Natural killer cell (primary cell): ENCODE measurements at regions not wholly inside any gene's neighbourhood (a gene's known extent, or its start where the extent isn't known, plus 50 kb on each side); places are given as distances from the start of the nearest gene placed in this dataset.
A peak's percentile ranks its signal among the peaks of the same experiment; 100 is the strongest.

Source experiments
- ATAC-seq, 3 donors: fragments of 150-1000 bp in 2 of 3; fragments of 200-7000 bp in 1 of 3; cut with Tn5 transposase; 1 replicate in 1 of 3; 2 replicates in 2 of 3; pipeline ENCODE4 v1.10.0; 2021; ENCODE audit warnings: mild to moderate bottlenecking in 2 of 3, moderate library complexity in 2 of 3
- DNase-seq, 2 donors: peaks; one replicate each; pipeline versions ENCODE4 v3.0.0 to v3.0.0-alpha.2; 2013 to 2021; ENCODE audit warnings: mixed read lengths in 1 of 2
- H3K27ac ChIP-seq: one replicate; pipeline ENCODE4 v1.5.1; 2013; ENCODE audit warnings: mild to moderate bottlenecking, low read length
- H3K27me3 ChIP-seq: one replicate; pipeline ENCODE4 v1.6.1; 2013; ENCODE audit warnings: low read length; ENCODE audit not compliant: control insufficient read depth, insufficient read depth
- H3K36me3 ChIP-seq: one replicate; pipeline ENCODE4 v1.6.1; 2013; ENCODE audit warnings: low read length; ENCODE audit not compliant: control insufficient read depth, insufficient read depth
- H3K4me1 ChIP-seq: one replicate; pipeline ENCODE4 v1.6.1; 2013; ENCODE audit warnings: low read length; ENCODE audit not compliant: control insufficient read depth, insufficient read depth
- H3K4me3 ChIP-seq: one replicate; pipeline ENCODE4 v1.5.1; 2013; ENCODE audit warnings: low read length
- H3K9me3 ChIP-seq: one replicate; pipeline ENCODE4 v1.6.1; 2013; ENCODE audit warnings: low read length; ENCODE audit not compliant: control insufficient read depth, insufficient read depth
- H3K27ac Mint-ChIP-seq, 2 donors: one replicate each; pipeline ENCODE4 v1.8.0; 2022; ENCODE audit warnings: mild to moderate bottlenecking in 2 of 2, mixed read lengths in 2 of 2, moderate library complexity in 1 of 2
- H3K27me3 Mint-ChIP-seq, 2 donors: one replicate each; pipeline ENCODE4 v1.8.0; 2022; ENCODE audit warnings: low read depth in 2 of 2, mixed read lengths in 2 of 2
- H3K36me3 Mint-ChIP-seq: one replicate; pipeline ENCODE4 v1.8.0; 2022; ENCODE audit warnings: mixed read lengths
- H3K4me1 Mint-ChIP-seq, 2 donors: one replicate each; pipeline ENCODE4 v1.8.0; 2022; ENCODE audit warnings: mixed read lengths in 2 of 2
- H3K4me3 Mint-ChIP-seq: one replicate; pipeline ENCODE4 v1.8.0; 2022; ENCODE audit warnings: mild to moderate bottlenecking, moderate library complexity, mixed read lengths
- H3K9me3 Mint-ChIP-seq, 2 donors: one replicate each; pipeline ENCODE4 v1.8.0; 2022; ENCODE audit warnings: mixed read lengths in 2 of 2
- WGBS: methylation state at CpG from one replicate; pipeline ENCODE4 v1.1.7; 2013; ENCODE audit warnings: missing lambda C conversion rate; ENCODE audit not compliant: insufficient coverage; 5-methylcytosine and 5-hydroxymethylcytosine counted together
- intact Hi-C: fragments of 100-400 bp; cut with micrococcal nuclease; formaldehyde crosslinking; loops from one replicate; pipeline ENCODE4 v1.14.2; 2022
- TF ChIP-seq, protein P1 (sequence below): fragments of 200-600 bp; IDR thresholded peaks from one replicate; pipeline ENCODE4 v1.8.0; 2022; ENCODE audit warnings: antibody characterized with exemption

DNA sequence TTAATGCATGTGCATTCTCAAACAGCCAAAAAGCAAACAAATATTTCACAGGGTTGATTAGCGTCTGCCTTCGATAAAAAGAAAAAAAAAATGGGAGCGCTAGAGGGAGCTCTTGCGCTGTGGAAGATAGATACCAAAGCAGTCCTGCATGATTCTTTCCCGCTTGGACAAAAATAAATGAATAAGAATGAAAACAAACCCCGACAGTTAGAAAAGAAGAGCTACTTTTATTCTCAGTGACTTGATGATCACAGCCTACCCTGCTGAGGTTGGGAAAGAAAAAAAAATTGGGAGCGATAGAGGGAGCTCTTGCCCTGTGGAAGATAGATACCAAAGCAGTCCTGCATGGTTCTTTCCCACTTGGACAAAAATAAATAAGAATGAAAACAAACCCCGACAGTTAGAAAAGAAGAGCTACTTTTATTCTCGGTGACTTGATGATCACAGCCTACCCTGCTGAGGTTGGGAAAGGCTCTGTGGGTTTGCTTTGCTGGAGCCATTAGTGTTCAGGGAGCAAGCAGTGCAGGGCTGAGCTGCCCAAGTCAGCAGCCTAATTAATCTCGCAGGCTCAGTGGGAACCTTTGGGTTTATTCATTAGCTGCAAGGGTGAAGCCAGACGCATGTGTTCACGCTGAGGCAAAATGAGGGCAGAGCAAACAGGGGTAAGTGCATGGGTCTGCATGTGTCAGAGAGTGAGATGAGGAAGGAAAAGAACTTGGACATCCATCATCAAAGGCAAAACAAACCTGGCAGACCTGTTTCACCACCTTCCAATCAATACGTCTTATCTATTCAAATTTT is 249.3 kb upstream of the PRKX start:
- no peaks in the 10 kb centered on the region for H3K9me3 ChIP-seq
- DNase-seq, result peak in 1 of 2 donors; percentile 20
- Mint-ChIP-seq H3K36me3 (no peaks in the 10 kb centered on the region), H3K4me3 (no peak overlapping the region), H3K9me3 (no peaks in the 10 kb centered on the region), H3K27ac (no peak overlapping the region), H3K4me1 (peaks cover 6% of the 10 kb centered on the region in 2 donors), H3K27me3 (peaks cover 7 to 31% of the 10 kb centered on the region in 2 donors)
- WGBS, result 12% methylated on average over 7 of the region's 13 CpGs
- ATAC-seq, result peak in 1 of 3 donors; percentile 46
- no peak overlapping the region for H3K4me3 ChIP-seq
- H3K27me3 ChIP-seq, result no peaks in the 10 kb centered on the region
- H3K4me1 ChIP-seq, result no peaks in the 10 kb centered on the region
- intact Hi-C loops, result no loop called here
- H3K36me3 ChIP-seq, result no peaks in the 10 kb centered on the region
- TF ChIP-seq, protein P1, sequence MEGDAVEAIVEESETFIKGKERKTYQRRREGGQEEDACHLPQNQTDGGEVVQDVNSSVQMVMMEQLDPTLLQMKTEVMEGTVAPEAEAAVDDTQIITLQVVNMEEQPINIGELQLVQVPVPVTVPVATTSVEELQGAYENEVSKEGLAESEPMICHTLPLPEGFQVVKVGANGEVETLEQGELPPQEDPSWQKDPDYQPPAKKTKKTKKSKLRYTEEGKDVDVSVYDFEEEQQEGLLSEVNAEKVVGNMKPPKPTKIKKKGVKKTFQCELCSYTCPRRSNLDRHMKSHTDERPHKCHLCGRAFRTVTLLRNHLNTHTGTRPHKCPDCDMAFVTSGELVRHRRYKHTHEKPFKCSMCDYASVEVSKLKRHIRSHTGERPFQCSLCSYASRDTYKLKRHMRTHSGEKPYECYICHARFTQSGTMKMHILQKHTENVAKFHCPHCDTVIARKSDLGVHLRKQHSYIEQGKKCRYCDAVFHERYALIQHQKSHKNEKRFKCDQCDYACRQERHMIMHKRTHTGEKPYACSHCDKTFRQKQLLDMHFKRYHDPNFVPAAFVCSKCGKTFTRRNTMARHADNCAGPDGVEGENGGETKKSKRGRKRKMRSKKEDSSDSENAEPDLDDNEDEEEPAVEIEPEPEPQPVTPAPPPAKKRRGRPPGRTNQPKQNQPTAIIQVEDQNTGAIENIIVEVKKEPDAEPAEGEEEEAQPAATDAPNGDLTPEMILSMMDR, result peak; percentile 23
- H3K27ac ChIP-seq, result no peak overlapping the region

DNA sequence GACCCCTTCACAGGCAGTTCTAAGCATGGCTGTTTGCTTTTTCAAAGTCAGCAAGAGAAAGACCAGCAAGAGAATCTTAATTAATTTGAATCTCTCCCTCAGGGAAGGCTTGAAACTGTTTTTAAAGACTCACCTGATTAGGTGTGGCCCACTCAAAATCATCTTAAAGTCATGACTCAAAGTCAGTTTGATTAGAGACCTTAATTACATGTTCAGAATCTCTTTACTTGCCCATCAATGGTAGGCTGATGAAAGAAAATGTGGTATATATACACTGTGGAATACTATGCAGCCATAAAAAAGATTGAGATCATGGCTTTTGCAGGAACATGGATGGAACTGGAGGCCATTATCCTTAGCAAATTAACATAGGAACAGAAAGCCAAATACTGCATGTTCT is 247.5 kb upstream of the PRKX start:
- H3K9me3 Mint-ChIP-seq, result no peaks in the 10 kb centered on the region
- ATAC-seq (no peak), DNase-seq (no peak)
- H3K27me3 Mint-ChIP-seq, result peaks cover 7 to 41% of the 10 kb centered on the region in 2 donors
- Histone ChIP-seq H3K4me3 (no peak overlapping the region), H3K27ac (no peak overlapping the region), H3K9me3 (no peaks in the 10 kb centered on the region), H3K4me1 (no peaks in the 10 kb centered on the region), H3K36me3 (no peaks in the 10 kb centered on the region), H3K27me3 (no peaks in the 10 kb centered on the region)
- TF ChIP-seq, protein P1, result no peak
- no peaks in the 10 kb centered on the region for H3K36me3 Mint-ChIP-seq
- intact Hi-C loops, result no loop called here
- H3K4me1 Mint-ChIP-seq, result peaks cover 6% of the 10 kb centered on the region in 2 donors
- no peak overlapping the region for H3K4me3 Mint-ChIP-seq
- H3K27ac Mint-ChIP-seq, result no peak overlapping the region

DNA sequence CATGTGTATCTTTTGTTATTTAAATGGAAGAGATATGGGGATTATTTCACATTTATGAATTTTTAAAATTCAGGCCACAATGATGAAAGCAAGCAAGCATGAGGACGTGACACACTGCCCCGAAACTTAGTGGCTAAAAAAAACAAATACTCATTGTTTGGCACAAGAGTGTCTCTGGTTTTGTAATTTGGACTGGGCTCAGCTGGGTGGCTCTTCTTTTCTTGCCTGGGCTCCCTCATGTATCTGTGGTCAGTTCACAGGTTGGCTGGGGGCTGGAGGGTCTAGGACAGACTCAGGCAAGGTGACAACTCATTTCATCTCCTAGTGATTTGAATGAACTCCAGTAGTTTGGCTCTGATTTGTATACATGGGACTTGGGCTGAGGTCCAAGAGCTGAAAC is 238.4 kb upstream of the PRKX start:
- no peak overlapping the region for H3K4me3 ChIP-seq
- DNase-seq (no peak), ATAC-seq (no peak)
- peaks cover 5 to 39% of the 10 kb centered on the region in 2 donors for H3K27me3 Mint-ChIP-seq
- H3K9me3 Mint-ChIP-seq, result no peaks in the 10 kb centered on the region
- no peaks in the 10 kb centered on the region for H3K36me3 Mint-ChIP-seq
- H3K4me1 Mint-ChIP-seq, result no peaks in the 10 kb centered on the region
- intact Hi-C loops, result no loop called here
- no peaks in the 10 kb centered on the region for H3K9me3 ChIP-seq
- no peaks in the 10 kb centered on the region for H3K27me3 ChIP-seq
- H3K36me3 ChIP-seq, result no peaks in the 10 kb centered on the region
- H3K4me1 ChIP-seq, result no peaks in the 10 kb centered on the region
- no peak overlapping the region for H3K27ac Mint-ChIP-seq
- no peak overlapping the region for H3K27ac ChIP-seq
- 72% methylated on average over 2 of the region's 2 CpGs for WGBS
- no peak overlapping the region for H3K4me3 Mint-ChIP-seq
- TF ChIP-seq, protein P1, result no peak

DNA sequence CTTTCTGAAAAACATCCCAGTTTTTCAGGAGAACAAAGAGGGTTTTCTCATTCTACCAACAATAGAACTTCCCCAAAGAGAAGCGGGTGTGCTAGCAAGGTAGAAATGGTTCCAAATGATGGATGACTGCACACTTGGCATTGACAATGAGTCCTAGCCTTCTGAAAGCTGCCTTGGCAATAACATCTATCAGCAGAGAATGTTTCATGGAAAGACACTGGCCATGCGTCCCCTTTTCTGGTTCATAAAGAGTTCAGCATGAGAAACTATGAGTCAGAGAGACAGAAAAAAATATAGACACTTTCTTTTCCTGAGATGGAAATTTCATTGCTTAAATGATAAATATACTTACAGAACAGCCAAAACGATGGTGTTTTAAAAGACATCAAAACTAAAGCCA is 236.9 kb upstream of the PRKX start:
- peaks cover 5 to 32% of the 10 kb centered on the region in 2 donors for H3K27me3 Mint-ChIP-seq
- H3K4me1 ChIP-seq, result no peaks in the 10 kb centered on the region
- TF ChIP-seq, protein P1, result no peak
- no peak overlapping the region for H3K4me3 ChIP-seq
- H3K9me3 ChIP-seq, result no peaks in the 10 kb centered on the region
- H3K27ac ChIP-seq, result no peak overlapping the region
- H3K36me3 Mint-ChIP-seq, result no peaks in the 10 kb centered on the region
- DNase-seq (no peak), ATAC-seq (no peak)
- no peaks in the 10 kb centered on the region for H3K27me3 ChIP-seq
- H3K36me3 ChIP-seq, result no peaks in the 10 kb centered on the region
- H3K9me3 Mint-ChIP-seq, result no peaks in the 10 kb centered on the region
- H3K4me3 Mint-ChIP-seq, result no peak overlapping the region
- intact Hi-C loops, result no loop called here
- WGBS, result no CpG with 5 or more reads among the region's 3 CpGs
- H3K4me1 Mint-ChIP-seq, result no peaks in the 10 kb centered on the region
- H3K27ac Mint-ChIP-seq, result no peak overlapping the region
